ENCODE measurements at regions not wholly inside any gene's neighbourhood (a gene's known extent, or its start where the extent isn't known, plus 50 kb on each side); places are given as distances from the start of the nearest gene placed in this dataset.

DNA sequence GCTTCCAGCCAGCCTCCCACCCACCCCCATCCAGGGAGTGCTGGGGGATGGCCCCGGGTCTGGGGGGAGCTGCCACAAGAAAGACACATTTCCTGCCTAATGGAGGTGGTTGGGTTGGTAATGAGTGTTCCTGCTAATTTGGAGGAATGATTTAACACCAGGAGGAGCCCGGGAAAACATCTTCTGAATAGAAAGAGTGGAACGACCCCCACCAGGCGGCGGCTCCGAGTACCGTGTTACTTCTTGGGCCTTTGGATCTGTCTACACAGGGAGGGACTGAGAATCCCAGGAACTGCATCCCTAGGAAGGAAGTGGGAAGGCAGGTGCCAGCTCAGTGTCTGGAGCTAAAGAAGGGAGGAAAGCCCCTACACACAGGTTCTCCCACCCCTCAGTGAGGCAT is 64.6 kb downstream of the TSPAN17 start:
- TF ChIP-seq CTCF (IDR thresholded peaks at IDR 0.05; ENCODE audit: insufficient read depth, low read length), result no peak
- DNase-seq (ENCODE audit: low read depth), result no peak
- no peak overlapping the region for H3K4me3 ChIP-seq (ENCODE audit: low read depth, low read length)

GRCh38 chr5:176712546-176713304 is 65.4 kb downstream of the TSPAN17 start:
- no peak for TF ChIP-seq CTCF (IDR thresholded peaks at IDR 0.05; ENCODE audit: insufficient read depth, low read length)
- DNase-seq (ENCODE audit: low read depth), result no peak
- H3K4me3 ChIP-seq (ENCODE audit: low read depth, low read length), result no peak overlapping the region

DNA sequence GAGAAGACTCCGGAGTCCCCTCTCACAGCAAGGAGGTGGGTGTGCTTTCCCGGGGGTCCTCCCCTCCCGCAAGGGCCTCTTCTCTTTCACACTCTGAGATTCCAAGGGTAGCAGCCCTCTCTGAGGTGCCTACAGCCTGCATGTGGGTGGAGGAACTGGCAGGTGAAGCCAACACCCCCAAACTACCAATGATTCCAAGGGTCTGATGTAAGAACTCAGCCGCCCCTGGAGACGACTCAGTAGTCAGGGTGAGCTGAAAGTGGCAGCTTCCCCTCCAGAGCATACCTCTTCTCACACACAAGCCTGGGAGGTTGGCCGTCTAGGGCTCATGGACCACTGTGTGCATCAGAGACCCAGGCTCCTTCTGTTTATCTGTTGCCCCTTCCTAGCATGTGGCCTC is 66.1 kb downstream of the TSPAN17 start:
- no peak for DNase-seq (ENCODE audit: low read depth)
- no peak for TF ChIP-seq CTCF (IDR thresholded peaks at IDR 0.05; ENCODE audit: insufficient read depth, low read length)
- H3K4me3 ChIP-seq (ENCODE audit: low read depth, low read length), result no peak overlapping the region

GRCh38 chr5:176714067-176714466 is 66.8 kb downstream of the TSPAN17 start:
- DNase-seq (ENCODE audit: low read depth), result no peak
- no peak for TF ChIP-seq CTCF (IDR thresholded peaks at IDR 0.05; ENCODE audit: insufficient read depth, low read length)
- H3K4me3 ChIP-seq (ENCODE audit: low read depth, low read length), result no peak overlapping the region

- peak; percentile 80 for DNase-seq (ENCODE audit: low read depth)
- TF ChIP-seq CTCF (IDR thresholded peaks at IDR 0.05; ENCODE audit: insufficient read depth, low read length), result no peak
- no peak overlapping the region for H3K4me3 ChIP-seq (ENCODE audit: low read depth, low read length)
Observed at GRCh38 chr5:176716320-176716719, 69.0 kb downstream of the TSPAN17 start.

DNA sequence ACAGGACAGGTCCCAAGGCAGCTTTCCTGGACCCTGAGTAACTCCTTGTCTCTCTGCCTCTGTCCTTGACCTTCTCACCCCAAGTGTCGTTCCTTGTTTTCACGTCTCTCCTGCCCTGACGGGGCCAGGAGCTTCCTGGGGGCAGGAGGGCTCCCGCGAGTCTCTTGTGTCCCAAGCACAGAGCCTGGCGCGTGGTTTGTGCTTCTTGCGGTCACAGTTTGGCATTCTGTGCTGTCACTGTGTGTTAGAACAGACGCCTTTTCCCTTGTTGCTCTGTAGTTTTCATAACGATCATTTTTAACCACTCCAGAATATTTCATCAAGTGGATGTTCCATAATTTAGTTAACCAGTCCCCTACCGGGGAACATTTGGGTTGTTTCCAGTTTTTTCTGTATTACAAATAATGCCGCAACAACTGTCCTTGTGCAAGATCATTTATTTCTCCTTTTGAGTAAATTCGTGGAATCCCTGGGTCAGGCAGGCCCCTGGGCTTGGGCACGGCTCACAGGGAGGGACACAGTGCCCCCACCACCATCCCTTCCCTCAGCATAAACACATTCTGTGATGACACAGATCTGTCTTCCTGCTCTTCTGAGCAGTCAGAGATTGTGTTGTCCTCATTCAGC is 71.9 kb downstream of the TSPAN17 start:
- DNase-seq (ENCODE audit: low read depth), result no peak
- TF ChIP-seq CTCF (IDR thresholded peaks at IDR 0.05; ENCODE audit: insufficient read depth, low read length), result no peak

More for the DNA sequence above, 71.9 kb downstream of the TSPAN17 start:
- no peak overlapping the region for H3K4me3 ChIP-seq (ENCODE audit: low read depth, low read length)
